ENCODE measurements at regions not wholly inside any gene's neighbourhood (a gene's known extent, or its start where the extent isn't known, plus 50 kb on each side); places are given as distances from the start of the nearest gene placed in this dataset.
"Not testable (repeated sequence)": the region's sequence is repeated elsewhere in the genome, so short reads cannot be mapped to it uniquely, and the experiment has no call there.

DNA sequence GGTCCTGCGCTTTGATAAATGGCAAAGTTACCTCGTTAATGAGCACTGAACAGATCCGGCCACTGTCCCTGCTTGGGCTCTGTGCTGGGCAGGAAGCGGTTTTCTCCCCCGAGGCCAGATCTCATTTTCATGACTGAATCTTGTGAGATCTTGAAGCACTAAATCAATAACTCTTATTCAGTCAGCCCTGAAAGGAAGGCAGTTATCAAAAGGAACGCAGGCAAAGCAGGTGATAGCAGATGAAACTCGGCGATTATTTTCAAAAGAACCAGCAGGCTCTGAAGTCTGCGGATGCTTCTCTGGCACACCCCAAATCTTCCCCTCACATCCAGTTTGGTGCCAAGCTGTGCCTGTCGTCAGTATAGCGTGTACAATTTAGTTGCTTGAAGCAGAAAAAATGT, 228.7 kb downstream of the BAMBI start:
- peaks cover 0 to 2% (median 0%) of the 10 kb centered on the region in 5 experiments for H3K27me3 ChIP-seq (replicated peaks in 2 of 5; ENCODE audit: control insufficient read depth in 4 of 5, insufficient read depth in 5 of 5, low read length in 4 of 5)
- 86% methylated on average over 8 of the region's 11 CpGs for WGBS (ENCODE audit: insufficient coverage)

DNA sequence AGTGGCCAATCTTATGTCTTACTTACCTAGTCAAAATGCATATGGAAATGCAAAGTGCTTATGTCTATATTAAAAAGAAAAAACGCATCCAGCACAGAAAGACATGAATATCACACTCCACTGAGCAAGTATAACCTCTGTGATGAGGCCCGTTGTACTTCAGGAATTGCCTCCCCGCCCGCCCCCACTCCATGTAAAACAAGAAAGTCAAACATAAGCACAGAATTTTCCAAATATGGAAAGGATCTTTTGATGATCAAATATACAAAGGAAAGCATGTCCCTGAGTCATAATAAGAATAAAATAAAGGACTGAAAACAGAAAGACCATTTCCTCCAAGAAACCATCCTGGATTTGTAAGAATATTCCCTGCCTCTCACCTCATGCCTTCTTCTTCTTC, 229.1 kb downstream of the BAMBI start:
- Histone ChIP-seq H3K4me1 (ENCODE audit: control extremely low read depth in 1 of 4, control insufficient read depth in 4 of 4, insufficient read depth in 4 of 4, low read length in 3 of 4) (no peaks in the 10 kb centered on the region), H3K9me3 (ENCODE audit: control extremely low read depth in 1 of 5, control insufficient read depth in 4 of 5, insufficient read depth in 2 of 5, low read depth in 1 of 5, low read length in 4 of 5) (no peaks in the 10 kb centered on the region), H3K4me3 (ENCODE audit: control insufficient read depth in 1 of 7, extremely low read depth in 1 of 7, insufficient read depth in 4 of 7, low read depth in 2 of 7, low read length in 6 of 7) (no peak overlapping the region), H3K36me3 (ENCODE audit: control insufficient read depth in 4 of 4, insufficient read depth in 4 of 4, low read length in 3 of 4) (no peaks in the 10 kb centered on the region), H3K27ac (ENCODE audit: insufficient read depth in 1 of 2, low read depth in 1 of 2, low read length in 2 of 2, poor library complexity in 1 of 2, severe bottlenecking in 2 of 2) (no peak overlapping the region), H3K27me3 (replicated peaks in 2 of 5; ENCODE audit: control insufficient read depth in 4 of 5, insufficient read depth in 5 of 5, low read length in 4 of 5) (peaks cover 0 to 2% (median 0%) of the 10 kb centered on the region in 5 experiments)
- CTCF ChIA-PET = no interaction called here
- no peak for DNase-seq
- POLR2A ChIA-PET = no interaction called here
- WGBS (ENCODE audit: insufficient coverage) = 100% methylated on average over 1 of the region's 4 CpGs

More for the DNA sequence above, 228.7 kb downstream of the BAMBI start:
- DNase-seq = no peak
- ChIA-PET CTCF (no interaction called here), POLR2A (no interaction called here)
- H3K4me1 ChIP-seq (ENCODE audit: control extremely low read depth in 1 of 4, control insufficient read depth in 4 of 4, insufficient read depth in 4 of 4, low read length in 3 of 4) = no peaks in the 10 kb centered on the region
- no peaks in the 10 kb centered on the region for H3K36me3 ChIP-seq (ENCODE audit: control insufficient read depth in 4 of 4, insufficient read depth in 4 of 4, low read length in 3 of 4)
- no peak overlapping the region for H3K4me3 ChIP-seq (ENCODE audit: control insufficient read depth in 1 of 7, extremely low read depth in 1 of 7, insufficient read depth in 4 of 7, low read depth in 2 of 7, low read length in 6 of 7)
- no peak overlapping the region for H3K27ac ChIP-seq (ENCODE audit: insufficient read depth in 1 of 2, low read depth in 1 of 2, low read length in 2 of 2, poor library complexity in 1 of 2, severe bottlenecking in 2 of 2)
- H3K9me3 ChIP-seq (ENCODE audit: control extremely low read depth in 1 of 5, control insufficient read depth in 4 of 5, insufficient read depth in 2 of 5, low read depth in 1 of 5, low read length in 4 of 5) = no peaks in the 10 kb centered on the region

GRCh38 chr10:28906934-28907333, 229.6 kb downstream of the BAMBI start:
- Histone ChIP-seq H3K4me1 (ENCODE audit: control extremely low read depth in 1 of 4, control insufficient read depth in 4 of 4, insufficient read depth in 4 of 4, low read length in 3 of 4) (no peaks in the 10 kb centered on the region), H3K27ac (ENCODE audit: insufficient read depth in 1 of 2, low read depth in 1 of 2, low read length in 2 of 2, poor library complexity in 1 of 2, severe bottlenecking in 2 of 2) (no peak overlapping the region), H3K4me3 (ENCODE audit: control insufficient read depth in 1 of 7, extremely low read depth in 1 of 7, insufficient read depth in 4 of 7, low read depth in 2 of 7, low read length in 6 of 7) (no peak overlapping the region), H3K9me3 (ENCODE audit: control extremely low read depth in 1 of 5, control insufficient read depth in 4 of 5, insufficient read depth in 2 of 5, low read depth in 1 of 5, low read length in 4 of 5) (no peaks in the 10 kb centered on the region), H3K36me3 (ENCODE audit: control insufficient read depth in 4 of 4, insufficient read depth in 4 of 4, low read length in 3 of 4) (no peaks in the 10 kb centered on the region), H3K27me3 (replicated peaks in 2 of 5; ENCODE audit: control insufficient read depth in 4 of 5, insufficient read depth in 5 of 5, low read length in 4 of 5) (peaks cover 0 to 2% (median 0%) of the 10 kb centered on the region in 5 experiments)
- WGBS (ENCODE audit: insufficient coverage) = 94% methylated on average over 3 of the region's 3 CpGs
- ChIA-PET CTCF (no interaction called here), POLR2A (no interaction called here)
- no peak for DNase-seq

GRCh38 chr10:28909875-28910274, 232.6 kb downstream of the BAMBI start:
- H3K4me3 ChIP-seq (ENCODE audit: control insufficient read depth in 1 of 7, extremely low read depth in 1 of 7, insufficient read depth in 4 of 7, low read depth in 2 of 7, low read length in 6 of 7) = no peak overlapping the region
- ChIA-PET CTCF (no interaction called here), POLR2A (no interaction called here)
- H3K9me3 ChIP-seq (ENCODE audit: control extremely low read depth in 1 of 5, control insufficient read depth in 4 of 5, insufficient read depth in 2 of 5, low read depth in 1 of 5, low read length in 4 of 5) = no peaks in the 10 kb centered on the region
- no peak for DNase-seq
- no peaks in the 10 kb centered on the region for H3K4me1 ChIP-seq (ENCODE audit: control extremely low read depth in 1 of 4, control insufficient read depth in 4 of 4, insufficient read depth in 4 of 4, low read length in 3 of 4)
- no peak overlapping the region for H3K27ac ChIP-seq (ENCODE audit: insufficient read depth in 1 of 2, low read depth in 1 of 2, low read length in 2 of 2, poor library complexity in 1 of 2, severe bottlenecking in 2 of 2)
- no peaks in the 10 kb centered on the region for H3K36me3 ChIP-seq (ENCODE audit: control insufficient read depth in 4 of 4, insufficient read depth in 4 of 4, low read length in 3 of 4)
- 93% methylated on average over 4 of the region's 5 CpGs for WGBS (ENCODE audit: insufficient coverage)
- H3K27me3 ChIP-seq (replicated peaks in 2 of 5; ENCODE audit: control insufficient read depth in 4 of 5, insufficient read depth in 5 of 5, low read length in 4 of 5) = peaks cover 0 to 2% (median 0%) of the 10 kb centered on the region in 5 experiments

DNA sequence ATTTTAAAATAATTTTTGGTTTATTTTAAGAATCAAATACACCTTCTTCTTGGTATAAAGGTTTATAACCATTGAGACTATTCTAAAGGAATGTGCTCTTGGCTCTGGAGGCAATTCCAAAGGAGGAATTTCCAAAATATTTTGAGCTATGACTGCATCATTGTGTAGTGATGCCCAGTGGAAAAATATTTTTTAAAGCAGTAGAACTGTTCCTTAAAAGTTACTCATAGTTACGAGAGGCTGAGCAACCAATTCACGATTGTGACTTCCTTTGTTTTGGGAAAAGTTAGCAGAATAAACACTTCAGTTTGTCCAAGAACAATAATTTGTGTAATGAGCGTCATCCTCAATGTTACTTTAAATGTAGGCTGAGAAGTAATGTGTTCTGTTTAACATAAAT, 233.6 kb downstream of the BAMBI start:
- POLR2A ChIA-PET = no interaction called here
- H3K36me3 ChIP-seq (ENCODE audit: control insufficient read depth in 4 of 4, insufficient read depth in 4 of 4, low read length in 3 of 4) = no peaks in the 10 kb centered on the region
- WGBS (ENCODE audit: insufficient coverage) = 96% methylated on average over 2 of the region's 3 CpGs
- peaks cover 0 to 5% (median 0%) of the 10 kb centered on the region in 5 experiments for H3K27me3 ChIP-seq (replicated peaks in 2 of 5; ENCODE audit: control insufficient read depth in 4 of 5, insufficient read depth in 5 of 5, low read length in 4 of 5)
- DNase-seq = no peak
- no peaks in the 10 kb centered on the region for H3K9me3 ChIP-seq (ENCODE audit: control extremely low read depth in 1 of 5, control insufficient read depth in 4 of 5, insufficient read depth in 2 of 5, low read depth in 1 of 5, low read length in 4 of 5)
- H3K27ac ChIP-seq (ENCODE audit: insufficient read depth in 1 of 2, low read depth in 1 of 2, low read length in 2 of 2, poor library complexity in 1 of 2, severe bottlenecking in 2 of 2) = no peak overlapping the region
- no peaks in the 10 kb centered on the region for H3K4me1 ChIP-seq (ENCODE audit: control extremely low read depth in 1 of 4, control insufficient read depth in 4 of 4, insufficient read depth in 4 of 4, low read length in 3 of 4)
- CTCF ChIA-PET = no interaction called here
- no peak overlapping the region for H3K4me3 ChIP-seq (ENCODE audit: control insufficient read depth in 1 of 7, extremely low read depth in 1 of 7, insufficient read depth in 4 of 7, low read depth in 2 of 7, low read length in 6 of 7)

- H3K27me3 ChIP-seq (replicated peaks in 2 of 5; ENCODE audit: control insufficient read depth in 4 of 5, insufficient read depth in 5 of 5, low read length in 4 of 5); DNase-seq; H3K36me3 ChIP-seq (ENCODE audit: control insufficient read depth in 4 of 4, insufficient read depth in 4 of 4, low read length in 3 of 4); POLR2A ChIA-PET; H3K27ac ChIP-seq (ENCODE audit: insufficient read depth in 1 of 2, low read depth in 1 of 2, low read length in 2 of 2, poor library complexity in 1 of 2, severe bottlenecking in 2 of 2); H3K4me3 ChIP-seq (ENCODE audit: control insufficient read depth in 1 of 7, extremely low read depth in 1 of 7, insufficient read depth in 4 of 7, low read depth in 2 of 7, low read length in 6 of 7); H3K9me3 ChIP-seq (ENCODE audit: control extremely low read depth in 1 of 5, control insufficient read depth in 4 of 5, insufficient read depth in 2 of 5, low read depth in 1 of 5, low read length in 4 of 5); H3K4me1 ChIP-seq (ENCODE audit: control extremely low read depth in 1 of 4, control insufficient read depth in 4 of 4, insufficient read depth in 4 of 4, low read length in 3 of 4); CTCF ChIA-PET: not testable (repeated sequence)
- WGBS (ENCODE audit: insufficient coverage) = no CpG with 5 or more reads among the region's 8 CpGs
These were observed 234.2 kb downstream of the BAMBI start for GRCh38 chr10:28911511-28911910.

DNA sequence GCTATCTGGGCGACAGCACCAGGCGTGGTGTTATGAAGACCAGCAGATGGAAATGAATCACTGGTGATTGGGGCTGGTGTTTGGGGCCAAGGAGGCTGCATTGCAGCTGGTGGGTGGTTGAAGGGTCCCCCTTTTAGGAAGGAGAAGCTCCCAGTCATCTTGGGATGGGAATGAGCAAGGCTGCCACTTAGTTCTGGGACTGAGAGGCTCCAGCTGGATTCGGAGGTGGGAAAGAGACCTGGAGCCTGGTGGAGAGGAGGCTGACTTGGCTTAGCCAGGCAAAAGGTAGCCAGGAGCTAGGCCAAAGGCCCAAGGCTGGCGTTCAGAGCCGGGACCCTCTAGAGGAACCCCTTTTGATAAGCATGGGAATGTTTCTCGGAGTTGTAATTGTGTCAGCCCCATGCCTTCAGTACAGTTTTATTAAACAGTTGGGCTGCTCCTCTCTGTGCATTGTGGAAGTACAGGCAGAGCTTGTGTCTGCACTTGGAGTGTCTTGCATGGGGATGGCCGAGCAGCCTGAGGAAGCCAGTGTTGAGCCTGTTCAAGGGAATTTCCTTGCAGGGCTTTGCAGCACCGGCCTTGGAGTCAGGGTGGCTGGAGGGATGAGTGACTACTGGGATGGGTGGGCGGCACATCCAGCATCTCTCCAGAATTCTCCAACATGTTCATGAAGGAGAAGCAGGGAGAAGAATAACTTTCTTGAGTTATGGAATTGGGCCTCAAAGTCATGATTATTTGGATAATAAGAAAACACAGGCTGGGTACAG, 234.9 kb downstream of the BAMBI start:
- ChIA-PET CTCF (no interaction called here), POLR2A (no interaction called here)
- DNase-seq = no peak
- Histone ChIP-seq H3K27ac (ENCODE audit: insufficient read depth in 1 of 2, low read depth in 1 of 2, low read length in 2 of 2, poor library complexity in 1 of 2, severe bottlenecking in 2 of 2) (no peak overlapping the region), H3K9me3 (ENCODE audit: control extremely low read depth in 1 of 5, control insufficient read depth in 4 of 5, insufficient read depth in 2 of 5, low read depth in 1 of 5, low read length in 4 of 5) (no peaks in the 10 kb centered on the region), H3K27me3 (replicated peaks in 2 of 5; ENCODE audit: control insufficient read depth in 4 of 5, insufficient read depth in 5 of 5, low read length in 4 of 5) (peaks cover 0 to 5% (median 0%) of the 10 kb centered on the region in 5 experiments), H3K4me3 (ENCODE audit: control insufficient read depth in 1 of 7, extremely low read depth in 1 of 7, insufficient read depth in 4 of 7, low read depth in 2 of 7, low read length in 6 of 7) (no peak overlapping the region), H3K4me1 (ENCODE audit: control extremely low read depth in 1 of 4, control insufficient read depth in 4 of 4, insufficient read depth in 4 of 4, low read length in 3 of 4) (no peaks in the 10 kb centered on the region), H3K36me3 (ENCODE audit: control insufficient read depth in 4 of 4, insufficient read depth in 4 of 4, low read length in 3 of 4) (no peaks in the 10 kb centered on the region)
- 93% methylated on average over 9 of the region's 9 CpGs for WGBS (ENCODE audit: insufficient coverage)
